Activated CD4-positive, alpha-beta memory T cell treated with anti-CD3 and anti-CD28 coated beads, Interleukin-2, amount 10 ng/mL, durations not matched to agents 7 days and 5 days (primary cell): ENCODE measurements at regions not wholly inside any gene's neighbourhood (a gene's known extent, or its start where the extent isn't known, plus 50 kb on each side); places are given as distances from the start of the nearest gene placed in this dataset.

Experiments
- CTCF ChIA-PET: fragments of 350-600 bp; sonication (Branson Sonifier 250); formaldehyde crosslinking; loops from one replicate; lab custom pipeline; 2021; ENCODE audit warnings: antibody characterized with exemption, inconsistent platforms; lab: Charles Lee
- POLR2A ChIA-PET: fragments of 350-600 bp; sonication (Branson Sonifier 250); formaldehyde crosslinking; loops from one replicate; lab custom pipeline; 2021; ENCODE audit warnings: antibody characterized with exemption; lab: Charles Lee
- DNase-seq: peaks from one replicate; pipeline ENCODE4 v3.0.0-alpha.2; 2020
- H3K27ac Mint-ChIP-seq: one replicate; pipeline ENCODE4 v1.8.0; 2021; ENCODE audit warnings: mild to moderate bottlenecking, mixed read lengths
- H3K27me3 Mint-ChIP-seq: one replicate; pipeline ENCODE4 v1.8.0; 2021; ENCODE audit warnings: mixed read lengths
- H3K36me3 Mint-ChIP-seq: one replicate; pipeline ENCODE4 v1.8.0; 2021; ENCODE audit warnings: low read depth, mixed read lengths
- H3K4me1 Mint-ChIP-seq: one replicate; pipeline ENCODE4 v1.8.0; 2021; ENCODE audit warnings: mixed read lengths
- H3K4me3 Mint-ChIP-seq: one replicate; pipeline ENCODE4 v1.8.0; 2021; ENCODE audit warnings: mild to moderate bottlenecking, mixed read lengths
- H3K9me3 Mint-ChIP-seq: one replicate; pipeline ENCODE4 v1.8.0; 2021; ENCODE audit warnings: mixed read lengths

GRCh38 chr7:79872176-79872575 lies 262.5 kb upstream of the GNAI1 start:
- ChIA-PET CTCF (no interaction called here), POLR2A (no interaction called here)
- Mint-ChIP-seq H3K4me1 (no peaks in the 10 kb centered on the region), H3K9me3 (peaks cover 4% of the 10 kb centered on the region), H3K27me3 (no peaks in the 10 kb centered on the region), H3K36me3 (no peaks in the 10 kb centered on the region), H3K4me3 (no peak overlapping the region), H3K27ac (no peak overlapping the region)
- DNase-seq: no peak

- ChIA-PET POLR2A (no interaction called here), CTCF (no interaction called here)
- Mint-ChIP-seq H3K4me1 (no peaks in the 10 kb centered on the region), H3K4me3 (no peak overlapping the region), H3K36me3 (no peaks in the 10 kb centered on the region), H3K27ac (no peak overlapping the region), H3K27me3 (no peaks in the 10 kb centered on the region), H3K9me3 (peaks cover 5% of the 10 kb centered on the region)
- DNase-seq: no peak
Observed at GRCh38 chr7:79868010-79868409, 266.6 kb upstream of the GNAI1 start.

GRCh38 chr7:79862447-79863210 lies 272.0 kb upstream of the GNAI1 start:
- Mint-ChIP-seq H3K4me1 (no peaks in the 10 kb centered on the region), H3K36me3 (no peaks in the 10 kb centered on the region), H3K9me3 (peaks cover 10% of the 10 kb centered on the region), H3K4me3 (no peak overlapping the region), H3K27me3 (no peaks in the 10 kb centered on the region), H3K27ac (no peak overlapping the region)
- DNase-seq: no peak
- ChIA-PET POLR2A (no interaction called here), CTCF (no interaction called here)

GRCh38 chr7:79855172-79855571 lies 279.5 kb upstream of the GNAI1 start:
- ChIA-PET POLR2A (no interaction called here), CTCF (no interaction called here)
- Mint-ChIP-seq H3K4me3 (no peak overlapping the region), H3K27me3 (no peaks in the 10 kb centered on the region), H3K36me3 (no peaks in the 10 kb centered on the region), H3K4me1 (no peaks in the 10 kb centered on the region), H3K9me3 (peaks cover 14% of the 10 kb centered on the region), H3K27ac (no peak overlapping the region)
- DNase-seq: no peak

DNA sequence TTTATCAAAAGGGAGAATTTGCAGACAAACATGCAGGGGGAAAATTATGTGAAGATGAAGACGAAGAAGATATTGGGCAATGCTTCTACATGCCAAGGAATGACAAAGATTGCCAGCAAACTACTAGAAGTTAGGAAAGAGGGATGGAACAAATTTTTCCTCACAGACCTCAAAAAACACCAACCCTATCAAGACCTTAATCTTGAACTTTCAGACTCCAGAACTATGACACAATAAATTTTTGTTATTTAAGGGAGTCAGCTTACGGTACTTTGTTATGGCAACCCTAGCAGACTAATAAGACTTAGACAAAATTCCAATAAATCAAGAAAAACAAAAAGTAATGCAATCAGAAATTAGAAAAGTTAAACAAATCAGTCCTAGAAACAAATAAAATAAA lies 280.0 kb upstream of the GNAI1 start:
- H3K27me3 Mint-ChIP-seq: no peaks in the 10 kb centered on the region
- ChIA-PET POLR2A (no interaction called here), CTCF (no interaction called here)
- no peaks in the 10 kb centered on the region for H3K36me3 Mint-ChIP-seq
- H3K4me3 Mint-ChIP-seq: no peak overlapping the region
- H3K9me3 Mint-ChIP-seq: peaks cover 13% of the 10 kb centered on the region
- DNase-seq: no peak
- no peaks in the 10 kb centered on the region for H3K4me1 Mint-ChIP-seq
- H3K27ac Mint-ChIP-seq: no peak overlapping the region

DNA sequence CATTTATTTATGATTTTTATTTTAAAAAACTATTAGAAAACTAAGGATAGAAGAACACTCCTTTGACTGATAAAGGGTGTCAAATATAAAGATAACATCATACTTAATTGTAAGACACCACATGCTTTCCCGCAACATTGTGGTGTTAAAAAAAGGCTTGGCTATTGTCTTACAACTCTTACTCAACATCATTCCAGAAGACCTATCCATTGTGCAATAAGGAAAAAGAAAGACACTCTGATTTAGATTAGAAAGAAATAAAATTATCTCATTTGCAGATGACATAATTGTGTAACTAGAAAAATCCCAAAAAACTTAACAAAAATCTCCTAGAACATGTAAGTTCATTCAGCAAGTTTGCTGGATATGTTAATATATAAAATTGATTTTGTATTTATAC lies 296.7 kb upstream of the GNAI1 start:
- Mint-ChIP-seq H3K4me3 (no peak overlapping the region), H3K27me3 (no peaks in the 10 kb centered on the region), H3K27ac (no peak overlapping the region), H3K4me1 (no peaks in the 10 kb centered on the region), H3K36me3 (no peaks in the 10 kb centered on the region), H3K9me3 (peaks cover 3% of the 10 kb centered on the region)
- ChIA-PET CTCF (no interaction called here), POLR2A (no interaction called here)
- no peak for DNase-seq

DNA sequence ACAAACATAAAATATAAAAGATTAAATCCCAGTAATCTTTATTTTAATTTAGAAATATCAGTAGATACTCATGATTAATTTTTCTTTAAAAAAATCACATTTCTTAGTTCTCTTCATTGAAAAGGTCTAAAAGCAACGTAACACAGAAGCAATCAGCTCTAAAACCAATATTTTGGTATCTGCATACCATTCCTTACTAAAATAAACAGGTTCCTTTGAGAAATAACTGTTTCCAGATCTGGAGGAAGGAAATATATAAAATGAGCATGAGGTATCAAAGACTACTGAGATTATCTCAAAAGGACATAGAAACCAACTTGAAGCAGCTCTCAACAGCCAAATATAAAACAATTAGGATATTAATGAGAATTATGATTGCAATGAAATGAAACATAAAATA lies 301.0 kb upstream of the GNAI1 start:
- no peak for DNase-seq
- Mint-ChIP-seq H3K36me3 (no peaks in the 10 kb centered on the region), H3K27me3 (no peaks in the 10 kb centered on the region), H3K4me1 (no peaks in the 10 kb centered on the region), H3K4me3 (no peak overlapping the region), H3K27ac (no peak overlapping the region), H3K9me3 (peaks cover 3% of the 10 kb centered on the region)
- ChIA-PET POLR2A (no interaction called here), CTCF (no interaction called here)

DNA sequence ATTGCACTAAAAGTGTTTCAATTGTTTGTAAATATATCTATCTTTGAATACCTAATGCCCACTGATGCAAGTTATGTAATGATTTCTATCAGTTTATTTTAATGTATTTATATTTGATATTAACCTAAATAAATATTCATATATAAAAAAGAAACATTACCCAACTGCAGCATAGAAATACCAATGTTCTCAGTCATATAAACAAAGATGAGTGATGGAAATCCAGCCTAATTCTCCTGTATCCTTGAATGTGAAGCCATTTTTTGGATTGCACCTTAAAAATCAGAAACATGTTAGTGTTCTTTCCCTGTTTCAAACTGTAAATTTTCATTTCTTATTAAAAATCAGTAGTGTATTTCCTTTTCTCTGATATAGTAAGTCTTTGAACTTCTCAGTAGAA lies 305.8 kb upstream of the GNAI1 start:
- H3K27me3 Mint-ChIP-seq: no peaks in the 10 kb centered on the region
- ChIA-PET POLR2A (no interaction called here), CTCF (no interaction called here)
- H3K4me3 Mint-ChIP-seq: no peak overlapping the region
- no peaks in the 10 kb centered on the region for H3K36me3 Mint-ChIP-seq
- no peak overlapping the region for H3K27ac Mint-ChIP-seq
- H3K4me1 Mint-ChIP-seq: no peaks in the 10 kb centered on the region
- no peaks in the 10 kb centered on the region for H3K9me3 Mint-ChIP-seq
- DNase-seq: no peak

GRCh38 chr7:79823246-79823951 lies 311.2 kb upstream of the GNAI1 start:
- ChIA-PET CTCF (no interaction called here), POLR2A (no interaction called here)
- no peaks in the 10 kb centered on the region for H3K36me3 Mint-ChIP-seq
- H3K9me3 Mint-ChIP-seq: no peaks in the 10 kb centered on the region
- no peaks in the 10 kb centered on the region for H3K27me3 Mint-ChIP-seq
- H3K27ac Mint-ChIP-seq: no peak overlapping the region
- DNase-seq: no peak
- no peaks in the 10 kb centered on the region for H3K4me1 Mint-ChIP-seq
- no peak overlapping the region for H3K4me3 Mint-ChIP-seq

DNA sequence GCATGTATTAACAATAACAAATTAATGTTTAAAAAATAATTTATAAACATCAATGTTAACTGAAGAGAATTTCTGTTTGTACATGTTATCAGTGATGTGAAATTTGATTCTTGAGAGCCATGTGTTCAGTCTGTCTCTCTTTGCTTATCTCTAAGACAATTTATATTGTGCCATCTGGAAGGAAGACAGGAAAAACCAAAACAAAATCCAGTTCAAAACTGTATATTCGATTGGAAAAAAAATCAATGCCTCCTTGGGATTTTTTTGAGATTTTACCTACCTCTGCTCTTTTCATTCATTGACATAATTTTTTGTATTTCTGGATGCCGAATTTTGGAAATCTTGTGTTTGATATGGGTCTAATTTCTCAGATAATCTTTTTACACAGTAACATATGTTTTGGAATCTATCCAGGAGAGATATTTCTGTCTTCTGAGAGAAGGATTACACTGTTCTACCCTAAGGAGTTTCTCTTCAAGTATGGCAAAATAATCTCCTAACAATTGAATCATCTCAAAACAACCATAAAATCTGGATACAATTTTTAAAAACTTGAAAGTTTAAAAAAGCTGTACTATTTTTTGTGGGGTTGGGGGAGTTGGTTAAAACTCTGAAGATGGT lies 311.9 kb upstream of the GNAI1 start:
- CTCF ChIA-PET: no interaction called here
- no peaks in the 10 kb centered on the region for H3K4me1 Mint-ChIP-seq

GRCh38 chr7:79820387-79820786 lies 314.2 kb upstream of the GNAI1 start:
- no peaks in the 10 kb centered on the region for H3K36me3 Mint-ChIP-seq
- no peaks in the 10 kb centered on the region for H3K27me3 Mint-ChIP-seq
- DNase-seq: no peak
- ChIA-PET CTCF (no interaction called here), POLR2A (no interaction called here)
- H3K9me3 Mint-ChIP-seq: no peaks in the 10 kb centered on the region
- H3K4me3 Mint-ChIP-seq: no peak overlapping the region
- no peak overlapping the region for H3K27ac Mint-ChIP-seq
- H3K4me1 Mint-ChIP-seq: no peaks in the 10 kb centered on the region

More for the DNA sequence above, 311.9 kb upstream of the GNAI1 start:
- Mint-ChIP-seq H3K27ac (no peak overlapping the region), H3K4me3 (no peak overlapping the region), H3K9me3 (no peaks in the 10 kb centered on the region), H3K36me3 (no peaks in the 10 kb centered on the region), H3K27me3 (no peaks in the 10 kb centered on the region)
- POLR2A ChIA-PET: no interaction called here
- no peak for DNase-seq

DNA sequence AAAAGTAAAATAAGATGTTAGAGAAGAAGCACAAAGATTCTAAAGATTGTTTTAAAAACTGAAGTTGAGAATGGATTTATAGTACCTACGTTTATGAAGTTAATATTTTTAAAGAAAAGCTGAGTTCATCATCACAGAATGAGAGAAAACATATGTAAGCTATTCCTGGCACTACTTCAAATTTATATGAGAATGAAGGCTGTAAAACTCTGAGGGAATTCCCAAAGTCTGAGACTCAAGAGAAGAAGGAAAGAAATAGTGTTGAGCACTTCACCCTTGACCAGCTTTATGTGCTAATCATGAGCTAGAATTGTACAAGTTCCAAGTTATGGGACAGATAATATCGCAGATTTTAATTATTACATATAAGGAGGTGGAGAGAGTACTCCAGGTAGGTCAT lies 323.7 kb upstream of the GNAI1 start:
- no peaks in the 10 kb centered on the region for H3K36me3 Mint-ChIP-seq
- ChIA-PET POLR2A (no interaction called here), CTCF (no interaction called here)
- no peaks in the 10 kb centered on the region for H3K27me3 Mint-ChIP-seq
- no peak for DNase-seq
- no peak overlapping the region for H3K4me3 Mint-ChIP-seq
- H3K4me1 Mint-ChIP-seq: no peaks in the 10 kb centered on the region
- no peak overlapping the region for H3K27ac Mint-ChIP-seq
- peaks cover 9% of the 10 kb centered on the region for H3K9me3 Mint-ChIP-seq

DNA sequence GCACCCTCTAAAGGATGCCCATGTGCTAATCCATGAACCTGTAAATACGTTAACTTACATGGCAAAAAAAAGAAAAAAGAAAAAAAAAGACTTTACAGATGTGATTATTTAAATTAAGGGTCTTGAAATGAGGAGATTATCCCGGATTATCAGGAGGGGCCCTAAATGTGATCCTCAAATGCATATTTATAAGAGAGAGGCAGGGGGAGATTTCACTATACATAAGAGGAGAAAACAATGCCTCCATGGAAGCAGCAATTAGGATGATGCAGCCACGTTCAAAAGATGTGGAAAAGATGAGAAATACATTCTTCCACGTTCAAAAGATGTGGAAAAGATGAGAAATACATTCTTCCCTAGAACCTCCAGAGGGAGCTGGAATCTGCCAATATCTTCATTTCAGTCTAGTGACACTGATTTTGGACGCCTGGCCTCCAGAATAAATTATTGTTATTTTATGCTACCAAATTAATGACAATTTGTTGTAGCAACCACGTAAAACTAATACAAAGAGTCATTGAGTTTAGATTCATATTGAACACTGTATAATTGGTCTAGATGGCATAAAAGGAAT lies 328.4 kb upstream of the GNAI1 start:
- DNase-seq: no peak
- Mint-ChIP-seq H3K36me3 (no peaks in the 10 kb centered on the region), H3K9me3 (peaks cover 8% of the 10 kb centered on the region), H3K4me3 (no peak overlapping the region), H3K27me3 (no peaks in the 10 kb centered on the region), H3K27ac (no peak overlapping the region), H3K4me1 (no peaks in the 10 kb centered on the region)
- ChIA-PET CTCF (no interaction called here), POLR2A (no interaction called here)
